SK-N-SH (cell line): ENCODE measurements at regions not wholly inside any gene's neighbourhood (a gene's known extent, or its start where the extent isn't known, plus 50 kb on each side); places are given as distances from the start of the nearest gene placed in this dataset.

Source experiments
- CTCF ChIA-PET: fragments of 300-600, 350-600 bp; formaldehyde crosslinking; extraction: SDS; loops from one replicate; lab custom pipeline; 2021; lab: Yijun Ruan, JAX
- POLR2A ChIA-PET: fragments of 350-600 bp; sonication (Branson Sonifier 250); formaldehyde crosslinking; extraction: SDS; loops from one replicate; lab custom pipeline; 2020; ENCODE audit warnings: antibody characterized with exemption, inconsistent platforms; lab: Yijun Ruan, JAX
- DNase-seq: peaks from one replicate; pipeline ENCODE4 v3.0.0; 2012
- H2AFZ ChIP-seq: fragments of 200-600 bp; sonication (generic); 2 replicates; pipeline ENCODE4 v1.8.1; 2016; ENCODE audit warnings: antibody characterized with exemption, mild to moderate bottlenecking, low read depth
- H3F3A ChIP-seq: fragments of 200-600 bp; sonication (generic); replicated peaks from 2 replicates; pipeline ENCODE3; 2016; ENCODE audit warnings: antibody characterized with exemption, mild to moderate bottlenecking; ENCODE audit not compliant: insufficient read depth
- H3K27ac ChIP-seq, 2 experiments: fragments of 200-500 bp in 1 of 2; fragments of 200-600 bp in 1 of 2; sonication (Bioruptor generic) in 1 of 2; sonication (generic), shearing (Covaris generic) in 1 of 2; 2 replicates each; pipeline versions ENCODE4 v1.5.1 to v1.6.1; 2014 to 2016; ENCODE audit warnings: low read depth in 2 of 2, inconsistent platforms in 1 of 2, low read length in 1 of 2, mild to moderate bottlenecking in 1 of 2, mixed read lengths in 1 of 2
- H3K27me3 ChIP-seq: fragments of 200-600 bp; sonication (generic), shearing (Covaris generic); 2 replicates; pipeline ENCODE4 v1.6.1; 2016; ENCODE audit warnings: mixed run types; ENCODE audit not compliant: insufficient read depth
- H3K36me3 ChIP-seq, 2 experiments: fragments of 200-500 bp in 1 of 2; fragments of 200-600 bp in 1 of 2; sonication (Bioruptor generic) in 1 of 2; sonication (generic) in 1 of 2; replicated peaks in 1 of 2; 2 replicates each; pipeline versions ENCODE3 to v1.5.1; 2014 to 2016; ENCODE audit warnings: low read length in 1 of 2, mild to moderate bottlenecking in 1 of 2; ENCODE audit not compliant: insufficient read depth in 2 of 2, control insufficient read depth in 1 of 2
- H3K4me1 ChIP-seq, 2 experiments: fragments of 200-500 bp in 1 of 2; fragments of 200-600 bp in 1 of 2; sonication (Bioruptor generic) in 1 of 2; sonication (generic), shearing (Covaris generic) in 1 of 2; 2 replicates each; pipeline versions ENCODE4 v1.5.1 to v1.6.1; 2014 to 2016; ENCODE audit warnings: low read depth in 1 of 2, low read length in 1 of 2, mixed run types in 1 of 2; ENCODE audit not compliant: insufficient read depth in 2 of 2, control insufficient read depth in 1 of 2
- H3K4me2 ChIP-seq: fragments of 200-600 bp; sonication (generic), shearing (Covaris generic); 2 replicates; pipeline ENCODE4 v1.6.1; 2017; ENCODE audit warnings: mixed run types
- H3K4me3 ChIP-seq, 2 experiments: fragments of 200-500 bp in 1 of 2; fragments of 200-600 bp in 1 of 2; sonication (Bioruptor generic) in 1 of 2; sonication (generic), shearing (Covaris generic) in 1 of 2; 2 replicates each; pipeline versions ENCODE4 v1.5.1 to v1.8.1; 2014 to 2016; ENCODE audit warnings: low read depth in 2 of 2, inconsistent platforms in 1 of 2, low read length in 1 of 2, mild to moderate bottlenecking in 1 of 2, mixed read lengths in 1 of 2, moderate library complexity in 1 of 2
- H3K79me2 ChIP-seq: fragments of 200-600 bp; sonication (generic); 2 replicates; pipeline ENCODE4 v1.8.1; 2017; ENCODE audit warnings: mild to moderate bottlenecking; ENCODE audit not compliant: insufficient read depth
- H3K9ac ChIP-seq: fragments of 200-600 bp; sonication (generic); 2 replicates; pipeline ENCODE4 v1.6.1; 2017; ENCODE audit warnings: mixed run types
- H3K9me2 ChIP-seq: fragments of 200-600 bp; sonication (generic); 2 replicates; pipeline ENCODE4 v1.6.1; 2017; ENCODE audit warnings: mixed run types
- H3K9me3 ChIP-seq: fragments of 200-600 bp; sonication (generic); 2 replicates; pipeline ENCODE4 v1.6.1; 2017; ENCODE audit warnings: mixed run types, mild to moderate bottlenecking, moderate library complexity
- H4K20me1 ChIP-seq: fragments of 200-600 bp; sonication (generic); 2 replicates; pipeline ENCODE4 v1.6.1; 2017; ENCODE audit warnings: mild to moderate bottlenecking, mixed run types; ENCODE audit not compliant: insufficient read depth
- CHD2 ChIP-seq: fragments of 150-350 bp; IDR thresholded peaks from 2 replicates; pipeline ENCODE4 v1.6.1; 2018; ENCODE audit warnings: low read length; ENCODE audit not compliant: partially characterized antibody
- EP300 ChIP-seq, 2 experiments: IDR thresholded peaks; 2 replicates each; pipeline versions ENCODE4 v1.4.0 to v1.6.1; 2012; ENCODE audit warnings: borderline replicate concordance in 1 of 2, low read depth in 1 of 2, low read length in 1 of 2
- GATA2 ChIP-seq: sonication (generic); formaldehyde crosslinking; IDR thresholded peaks from 2 replicates; pipeline ENCODE4 v1.5.0; 2020; ENCODE audit warnings: mild to moderate bottlenecking, missing genetic modification reagents
- IRF3 ChIP-seq: fragments of 150-350 bp; IDR thresholded peaks from 2 replicates; pipeline ENCODE4 v1.6.1; 2016; ENCODE audit warnings: mild to moderate bottlenecking, low read depth, low read length
- JUND ChIP-seq: IDR thresholded peaks from 2 replicates; pipeline ENCODE4 v1.4.0; 2012
- MAX ChIP-seq: IDR thresholded peaks from 2 replicates; pipeline ENCODE4 v1.4.0; 2012; ENCODE audit warnings: low read depth
- MXI1 ChIP-seq: IDR thresholded peaks from 2 replicates; pipeline ENCODE4 v1.6.1; 2012; ENCODE audit warnings: mild to moderate bottlenecking, low read depth, low read length, improper control_type of control experiment
- NFIC ChIP-seq: IDR thresholded peaks from 2 replicates; pipeline ENCODE4 v1.4.0; 2012; ENCODE audit warnings: borderline replicate concordance
- PBX3 ChIP-seq: IDR thresholded peaks from 2 replicates; pipeline ENCODE4; 2012
- RAD21 ChIP-seq: IDR thresholded peaks from 2 replicates; pipeline ENCODE4 v1.6.1; 2012; ENCODE audit warnings: mild to moderate bottlenecking, low read length
- RCOR1 ChIP-seq: fragments of 150-350 bp; IDR thresholded peaks from 2 replicates; pipeline ENCODE4 v1.6.1; 2017; ENCODE audit warnings: antibody characterized with exemption, low read length
- RXRA ChIP-seq: IDR thresholded peaks from 2 replicates; pipeline ENCODE4 v1.4.0; 2012; ENCODE audit warnings: low read depth, mild to moderate bottlenecking, borderline replicate concordance
- SIN3A ChIP-seq: IDR thresholded peaks from 2 replicates; pipeline ENCODE4 v1.6.1; 2012; ENCODE audit warnings: low read depth, mild to moderate bottlenecking, low read length, moderate library complexity, borderline replicate concordance
- SMC3 ChIP-seq: IDR thresholded peaks from 2 replicates; pipeline ENCODE4 v1.6.1; 2012; ENCODE audit warnings: low read depth, low read length, improper control_type of control experiment
- TCF12 ChIP-seq: IDR thresholded peaks from 2 replicates; pipeline ENCODE4 v1.4.0; 2012
- USF2 ChIP-seq: fragments of 150-350 bp; IDR thresholded peaks from 2 replicates; pipeline ENCODE4 v1.6.1; 2017; ENCODE audit warnings: antibody characterized with exemption, low read length, low read depth, borderline replicate concordance
- WGBS: methylation state at CpG from one replicate; pipeline ENCODE4 v1.1.6; 2017; ENCODE audit warnings: low lambda C conversion rate; 5-methylcytosine and 5-hydroxymethylcytosine counted together

GRCh38 chr13:24035411-24035810, 125.1 kb upstream of the SPATA13 start (continued):
- no peak for TF ChIP-seq RAD21

GRCh38 chr13:24036115-24036514, 124.4 kb upstream of the SPATA13 start:
- POLR2A ChIA-PET, result interaction anchor here (0.6 kb wide), 1 partner anchor 113 kb away, joined by 3 read pairs; no protein-coding TSS in a partner anchor
- DNase-seq, result peak; percentile 55

More at GRCh38 chr13:24036115-24036514, 124.4 kb upstream of the SPATA13 start:
- TF ChIP-seq RCOR1 (0 out of 2 replicates have a peak, but pooled peaks have one; percentile 23), SIN3A (no peak), CHD2 (no peak), EP300 (IDR thresholded peaks at IDR 0.05; ENCODE audit: borderline replicate concordance in 1 of 2, low read depth in 1 of 2, low read length in 1 of 2) (no peak), NFIC (no peak), SMC3 (no peak), GATA2 (peak; percentile 58; the same call in 1 of the 2 replicates), PBX3 (no peak), MXI1 (no peak), TCF12 (peak; percentile 70), USF2 (no peak), RXRA (no peak), MAX (no peak), JUND (no peak), IRF3 (no peak)
- H3K4me3 ChIP-seq, result no peak overlapping the region
- H3K9ac ChIP-seq, result no peak overlapping the region
- no peak overlapping the region for H3K4me2 ChIP-seq
- H3K27me3 ChIP-seq, result no peaks in the 10 kb centered on the region
- H3F3A ChIP-seq, result no peaks in the 10 kb centered on the region
- peaks cover 17 to 19% of the 10 kb centered on the region in 2 experiments; a peak in 3 of 4 replicates for H3K4me1 ChIP-seq
- H3K36me3 ChIP-seq, result no peaks in the 10 kb centered on the region
- CTCF ChIA-PET, result interaction anchor here (1.1 to 5.1 kb wide), 5 partner anchors 16 to 193 kb away, joined by 3 to 27 read pairs (median 6); no protein-coding TSS in a partner anchor
- H3K9me3 ChIP-seq, result no peaks in the 10 kb centered on the region
- WGBS, result 14% methylated on average over 2 of the region's 2 CpGs
- H4K20me1 ChIP-seq, result no peaks in the 10 kb centered on the region
- H3K9me2 ChIP-seq, result no peaks in the 10 kb centered on the region
- no peak overlapping the region for H2AFZ ChIP-seq
- H3K79me2 ChIP-seq, result no peaks in the 10 kb centered on the region
- H3K27ac ChIP-seq, result peak overlapping the region; percentile 18 to 51; a peak in 2 of 4 replicates
